ENCODE measurements at regions not wholly inside any gene's neighbourhood (a gene's known extent, or its start where the extent isn't known, plus 50 kb on each side); places are given as distances from the start of the nearest gene placed in this dataset.

DNA sequence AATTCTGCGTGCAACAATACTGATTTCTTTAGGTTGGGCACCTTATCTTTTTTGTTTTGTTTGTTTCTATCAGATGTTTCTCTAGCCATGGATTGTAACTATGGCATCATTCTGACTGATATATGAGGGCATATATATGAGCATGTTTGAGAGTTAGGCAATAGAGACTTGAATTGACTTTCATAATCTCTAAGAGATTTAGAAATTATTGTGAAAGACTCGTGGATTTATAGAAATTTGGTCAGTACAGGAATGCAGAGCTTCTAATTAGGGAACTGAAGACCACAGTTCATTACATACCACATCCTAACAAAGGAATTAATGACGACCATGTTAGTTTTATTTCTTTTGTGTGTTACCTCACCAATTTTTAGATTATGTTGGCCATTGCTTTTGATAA is 546.0 kb upstream of the GRAMD2B start (continued):
- TF ChIP-seq, protein P1, sequence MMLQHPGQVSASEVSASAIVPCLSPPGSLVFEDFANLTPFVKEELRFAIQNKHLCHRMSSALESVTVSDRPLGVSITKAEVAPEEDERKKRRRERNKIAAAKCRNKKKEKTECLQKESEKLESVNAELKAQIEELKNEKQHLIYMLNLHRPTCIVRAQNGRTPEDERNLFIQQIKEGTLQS (IDR thresholded peaks at IDR 0.05), result no peak
- TF ChIP-seq, protein P2, sequence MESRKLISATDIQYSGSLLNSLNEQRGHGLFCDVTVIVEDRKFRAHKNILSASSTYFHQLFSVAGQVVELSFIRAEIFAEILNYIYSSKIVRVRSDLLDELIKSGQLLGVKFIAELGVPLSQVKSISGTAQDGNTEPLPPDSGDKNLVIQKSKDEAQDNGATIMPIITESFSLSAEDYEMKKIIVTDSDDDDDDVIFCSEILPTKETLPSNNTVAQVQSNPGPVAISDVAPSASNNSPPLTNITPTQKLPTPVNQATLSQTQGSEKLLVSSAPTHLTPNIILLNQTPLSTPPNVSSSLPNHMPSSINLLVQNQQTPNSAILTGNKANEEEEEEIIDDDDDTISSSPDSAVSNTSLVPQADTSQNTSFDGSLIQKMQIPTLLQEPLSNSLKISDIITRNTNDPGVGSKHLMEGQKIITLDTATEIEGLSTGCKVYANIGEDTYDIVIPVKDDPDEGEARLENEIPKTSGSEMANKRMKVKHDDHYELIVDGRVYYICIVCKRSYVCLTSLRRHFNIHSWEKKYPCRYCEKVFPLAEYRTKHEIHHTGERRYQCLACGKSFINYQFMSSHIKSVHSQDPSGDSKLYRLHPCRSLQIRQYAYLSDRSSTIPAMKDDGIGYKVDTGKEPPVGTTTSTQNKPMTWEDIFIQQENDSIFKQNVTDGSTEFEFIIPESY (IDR thresholded peaks at IDR 0.05), result no peak

DNA sequence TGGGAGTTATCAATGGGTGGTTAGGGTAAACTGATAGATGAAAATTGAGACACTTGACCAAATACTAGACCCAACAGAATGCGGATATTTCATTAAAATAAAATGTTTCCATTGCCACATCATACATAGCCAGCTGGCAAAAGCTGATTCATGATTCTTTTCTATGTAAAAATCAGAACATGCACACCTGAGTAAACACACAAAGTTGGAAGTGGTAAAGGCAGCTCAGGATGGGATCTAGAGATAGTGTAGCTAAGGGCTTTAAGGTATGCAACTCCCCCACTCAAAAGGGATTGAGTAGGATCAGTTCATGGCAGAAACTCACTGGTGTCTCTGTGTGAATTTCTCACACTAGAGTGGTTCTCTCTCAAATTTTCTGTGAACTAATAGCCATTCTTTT is 541.1 kb upstream of the GRAMD2B start:
- no peaks in the 10 kb centered on the region for H3K4me1 ChIP-seq (ENCODE audit: control insufficient read depth in 4 of 4, insufficient read depth in 4 of 4, low read length in 3 of 4)
- no peaks in the 10 kb centered on the region for H3K9me3 ChIP-seq (ENCODE audit: control insufficient read depth in 4 of 4, low read length in 3 of 4)
- no peak overlapping the region for H3K9ac ChIP-seq (ENCODE audit: low read depth in 1 of 2, low read length in 2 of 2)
- no peak overlapping the region for H3K4me3 ChIP-seq (ENCODE audit: low read depth in 1 of 3, low read length in 3 of 3)
- DNase-seq (ENCODE audit: low spot score), result no peak
- H3K27me3 ChIP-seq (ENCODE audit: control insufficient read depth in 4 of 4, insufficient read depth in 4 of 4, low read length in 3 of 4), result no peaks in the 10 kb centered on the region
- WGBS, result 73% methylated on average over 1 of the region's 1 CpG
- no peaks in the 10 kb centered on the region for H3K36me3 ChIP-seq (ENCODE audit: control insufficient read depth in 4 of 4, insufficient read depth in 3 of 4, low read depth in 1 of 4, low read length in 3 of 4)
- no peak for TF ChIP-seq GABPA (IDR thresholded peaks at IDR 0.05 in 1 of 2, conservative IDR thresholded peaks at IDR 0.05 in 1 of 2)
- no peak for TF ChIP-seq YY1 (IDR thresholded peaks at IDR 0.05)
- no peak overlapping the region for H3K27ac ChIP-seq (ENCODE audit: low read depth in 1 of 2, low read length in 2 of 2)

DNA sequence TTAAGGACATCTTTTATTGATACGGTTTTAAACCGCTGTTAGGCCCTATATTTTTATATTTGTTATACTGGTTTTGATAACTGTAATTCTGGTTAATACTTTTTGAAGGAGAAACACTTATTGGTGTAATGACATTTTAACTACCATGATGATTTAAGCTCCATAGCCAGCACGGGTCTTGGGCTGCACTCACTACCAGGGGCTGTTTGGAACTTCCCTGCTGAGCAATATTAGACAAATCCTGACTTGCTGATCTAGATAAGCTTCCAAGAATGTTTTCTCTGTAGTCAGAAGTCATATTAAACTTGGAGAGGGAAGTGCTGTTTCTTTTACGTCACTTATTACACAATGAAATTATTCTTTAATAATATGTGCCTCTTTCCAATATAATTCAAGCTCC is 540.0 kb upstream of the GRAMD2B start:
- H3K27me3 ChIP-seq (ENCODE audit: control insufficient read depth in 4 of 4, insufficient read depth in 4 of 4, low read length in 3 of 4), result no peaks in the 10 kb centered on the region
- no peak overlapping the region for H3K27ac ChIP-seq (ENCODE audit: low read depth in 1 of 2, low read length in 2 of 2)
- 92% methylated on average over 4 of the region's 4 CpGs for WGBS
- H3K9ac ChIP-seq (ENCODE audit: low read depth in 1 of 2, low read length in 2 of 2), result no peak overlapping the region
- TF ChIP-seq EGR1 (IDR thresholded peaks at IDR 0.05; ENCODE audit: low read depth in 2 of 2), result no peak
- TF ChIP-seq RAD21 (IDR thresholded peaks at IDR 0.05), result no peak
- no peak for TF ChIP-seq NR2F2 (IDR thresholded peaks at IDR 0.05)
- TF ChIP-seq FOXA1 (IDR thresholded peaks at IDR 0.05), result no peak
- TF ChIP-seq TAF1 (conservative IDR thresholded peaks at IDR 0.05), result no peak
- TF ChIP-seq SP1 (IDR thresholded peaks at IDR 0.05), result no peak
- no peak for TF ChIP-seq FOXA2 (IDR thresholded peaks at IDR 0.05)
- no peak for TF ChIP-seq GABPA (IDR thresholded peaks at IDR 0.05 in 1 of 2, conservative IDR thresholded peaks at IDR 0.05 in 1 of 2)
- no peak for TF ChIP-seq RXRA (IDR thresholded peaks at IDR 0.05)
- TF ChIP-seq, protein P2 (IDR thresholded peaks at IDR 0.05), result no peak
- TF ChIP-seq, protein P3, sequence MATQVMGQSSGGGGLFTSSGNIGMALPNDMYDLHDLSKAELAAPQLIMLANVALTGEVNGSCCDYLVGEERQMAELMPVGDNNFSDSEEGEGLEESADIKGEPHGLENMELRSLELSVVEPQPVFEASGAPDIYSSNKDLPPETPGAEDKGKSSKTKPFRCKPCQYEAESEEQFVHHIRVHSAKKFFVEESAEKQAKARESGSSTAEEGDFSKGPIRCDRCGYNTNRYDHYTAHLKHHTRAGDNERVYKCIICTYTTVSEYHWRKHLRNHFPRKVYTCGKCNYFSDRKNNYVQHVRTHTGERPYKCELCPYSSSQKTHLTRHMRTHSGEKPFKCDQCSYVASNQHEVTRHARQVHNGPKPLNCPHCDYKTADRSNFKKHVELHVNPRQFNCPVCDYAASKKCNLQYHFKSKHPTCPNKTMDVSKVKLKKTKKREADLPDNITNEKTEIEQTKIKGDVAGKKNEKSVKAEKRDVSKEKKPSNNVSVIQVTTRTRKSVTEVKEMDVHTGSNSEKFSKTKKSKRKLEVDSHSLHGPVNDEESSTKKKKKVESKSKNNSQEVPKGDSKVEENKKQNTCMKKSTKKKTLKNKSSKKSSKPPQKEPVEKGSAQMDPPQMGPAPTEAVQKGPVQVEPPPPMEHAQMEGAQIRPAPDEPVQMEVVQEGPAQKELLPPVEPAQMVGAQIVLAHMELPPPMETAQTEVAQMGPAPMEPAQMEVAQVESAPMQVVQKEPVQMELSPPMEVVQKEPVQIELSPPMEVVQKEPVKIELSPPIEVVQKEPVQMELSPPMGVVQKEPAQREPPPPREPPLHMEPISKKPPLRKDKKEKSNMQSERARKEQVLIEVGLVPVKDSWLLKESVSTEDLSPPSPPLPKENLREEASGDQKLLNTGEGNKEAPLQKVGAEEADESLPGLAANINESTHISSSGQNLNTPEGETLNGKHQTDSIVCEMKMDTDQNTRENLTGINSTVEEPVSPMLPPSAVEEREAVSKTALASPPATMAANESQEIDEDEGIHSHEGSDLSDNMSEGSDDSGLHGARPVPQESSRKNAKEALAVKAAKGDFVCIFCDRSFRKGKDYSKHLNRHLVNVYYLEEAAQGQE (IDR thresholded peaks at IDR 0.05), result no peak
- TF ChIP-seq YY1 (IDR thresholded peaks at IDR 0.05), result no peak
- no peak for TF ChIP-seq JUND (IDR thresholded peaks at IDR 0.05)
- H3K9me3 ChIP-seq (ENCODE audit: control insufficient read depth in 4 of 4, low read length in 3 of 4), result no peaks in the 10 kb centered on the region
- no peak overlapping the region for H3K4me3 ChIP-seq (ENCODE audit: low read depth in 1 of 3, low read length in 3 of 3)
- H3K36me3 ChIP-seq (ENCODE audit: control insufficient read depth in 4 of 4, insufficient read depth in 3 of 4, low read depth in 1 of 4, low read length in 3 of 4), result no peaks in the 10 kb centered on the region
- no peak for DNase-seq (ENCODE audit: low spot score)
- no peaks in the 10 kb centered on the region for H3K4me1 ChIP-seq (ENCODE audit: control insufficient read depth in 4 of 4, insufficient read depth in 4 of 4, low read length in 3 of 4)

Data from liver (tissue), 7 donors.